ENCODE measurements at regions not wholly inside any gene's neighbourhood (a gene's known extent, or its start where the extent isn't known, plus 50 kb on each side); places are given as distances from the start of the nearest gene placed in this dataset.

DNA sequence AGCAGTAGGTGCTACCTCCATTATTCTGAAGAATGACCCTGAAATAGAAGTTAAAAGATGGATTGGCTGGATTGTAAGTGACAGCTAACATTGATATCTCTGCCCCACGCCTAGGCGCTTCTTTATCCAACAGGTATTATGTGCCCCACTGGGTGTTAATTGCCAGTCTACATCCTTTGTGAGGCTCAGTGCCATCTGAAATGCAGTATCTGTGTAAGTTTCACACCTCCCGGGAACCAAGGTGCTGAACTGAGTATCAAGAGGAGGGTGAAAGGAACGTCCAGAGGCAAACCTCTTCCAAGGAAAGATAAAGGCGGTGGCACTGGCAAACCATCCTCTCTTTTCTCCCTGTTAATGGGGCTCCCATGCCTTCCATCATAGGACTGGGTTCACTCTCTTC is 181.1 kb upstream of the UBL3 start:
- H3K9ac ChIP-seq (replicated peaks in 1 of 4; ENCODE audit: extremely low read depth in 1 of 4, low read depth in 3 of 4, low read length in 3 of 4): no peak overlapping the region
- H3K4me1 ChIP-seq (replicated peaks in 1 of 4; ENCODE audit: control insufficient read depth in 3 of 4, insufficient read depth in 4 of 4, low read length in 3 of 4): no peaks in the 10 kb centered on the region
- no peak for FAIRE-seq
- H3K79me2 ChIP-seq (ENCODE audit: control insufficient read depth in 1 of 2, insufficient read depth in 2 of 2, low read length in 2 of 2): no peaks in the 10 kb centered on the region; a peak in 1 of 4 replicates
- no peak overlapping the region for H3K56ac ChIP-seq (replicated peaks; ENCODE audit: insufficient read length, low read depth, low read length)
- H2AFZ ChIP-seq (ENCODE audit: low read length): no peak overlapping the region
- no peak overlapping the region for H3K23ac ChIP-seq (ENCODE audit: insufficient read length)
- H3K27ac ChIP-seq (ENCODE audit: low read depth, low read length): no peak overlapping the region
- H4K5ac ChIP-seq (ENCODE audit: insufficient read length, low read depth, low read length): no peak overlapping the region
- no peaks in the 10 kb centered on the region for H3K9me3 ChIP-seq (ENCODE audit: insufficient read depth in 2 of 2, low read depth in 1 of 2, low read length in 1 of 2)
- no peak overlapping the region for H3K18ac ChIP-seq (ENCODE audit: extremely low read depth, low read length)
- WGBS, 2 experiments (ENCODE audit: extremely low coverage in 1 of 2, insufficient coverage in 1 of 2, insufficient read length in 1 of 2, insufficient replicate concordance in 2 of 2, low coverage in 1 of 2, low lambda C conversion rate in 2 of 2, missing lambda C conversion rate in 1 of 2): 81% methylated on average over 5 of the region's 5 CpGs; no CpG with 5 or more reads in 1 of the 2 experiments
- H3K27me3 ChIP-seq (replicated peaks in 1 of 4; ENCODE audit: control insufficient read depth in 3 of 4, extremely low read depth in 1 of 4, insufficient read depth in 3 of 4, low read length in 3 of 4): no peaks in the 10 kb centered on the region
- H2BK5ac ChIP-seq (ENCODE audit: low read depth, low read length): no peak overlapping the region
- no peak overlapping the region for H2AK5ac ChIP-seq (ENCODE audit: low read depth, low read length)
- H3K23me2 ChIP-seq (ENCODE audit: low read depth, low read length): no peaks in the 10 kb centered on the region; the same call in 1 of the 2 replicates
- H3K79me1 ChIP-seq (ENCODE audit: low read depth, low read length): 0 out of 2 replicates have a peak, but pooled peaks cover 2% of the 10 kb centered on the region
- peak overlapping the region; percentile 53 for H3K14ac ChIP-seq (ENCODE audit: insufficient read length)
- no peak overlapping the region for H3K4me3 ChIP-seq (ENCODE audit: extremely low read depth in 1 of 4, insufficient read depth in 2 of 4, low read depth in 3 of 4, low read length in 4 of 4)
- no peak overlapping the region for H3K4ac ChIP-seq (replicated peaks; ENCODE audit: insufficient read length, low read depth, low read length)
- no peak overlapping the region for H2BK120ac ChIP-seq (replicated peaks; ENCODE audit: low read depth, low read length)
- no peak overlapping the region for H2BK12ac ChIP-seq (ENCODE audit: low read depth, low read length)
- H4K20me1 ChIP-seq (replicated peaks in 1 of 2; ENCODE audit: control insufficient read depth in 1 of 2, insufficient read depth in 2 of 2, low read length in 2 of 2): no peaks in the 10 kb centered on the region
- ChIA-PET POLR2A (ENCODE audit: partially characterized antibody) (no interaction called here), CTCF (ENCODE audit: partially characterized antibody) (no interaction called here)
- no peak overlapping the region for H4K91ac ChIP-seq (replicated peaks; ENCODE audit: insufficient read length, low read length)
- no peak overlapping the region for H2BK15ac ChIP-seq (ENCODE audit: low read length)
- H4K8ac ChIP-seq (ENCODE audit: extremely low read depth, insufficient read depth, low read length): no peak overlapping the region
- H3K36me3 ChIP-seq (ENCODE audit: control insufficient read depth in 2 of 4, insufficient read depth in 4 of 4, low read length in 3 of 4): no peaks in the 10 kb centered on the region
- DNase-seq (ENCODE audit: low read depth in 1 of 2, low spot score in 2 of 2): no peak
- no peak overlapping the region for H3K4me2 ChIP-seq (ENCODE audit: insufficient read depth in 1 of 2, low read depth in 2 of 2, low read length in 2 of 2)
- no peak overlapping the region for H2BK20ac ChIP-seq (ENCODE audit: low read length)
- TF ChIP-seq, protein P1, sequence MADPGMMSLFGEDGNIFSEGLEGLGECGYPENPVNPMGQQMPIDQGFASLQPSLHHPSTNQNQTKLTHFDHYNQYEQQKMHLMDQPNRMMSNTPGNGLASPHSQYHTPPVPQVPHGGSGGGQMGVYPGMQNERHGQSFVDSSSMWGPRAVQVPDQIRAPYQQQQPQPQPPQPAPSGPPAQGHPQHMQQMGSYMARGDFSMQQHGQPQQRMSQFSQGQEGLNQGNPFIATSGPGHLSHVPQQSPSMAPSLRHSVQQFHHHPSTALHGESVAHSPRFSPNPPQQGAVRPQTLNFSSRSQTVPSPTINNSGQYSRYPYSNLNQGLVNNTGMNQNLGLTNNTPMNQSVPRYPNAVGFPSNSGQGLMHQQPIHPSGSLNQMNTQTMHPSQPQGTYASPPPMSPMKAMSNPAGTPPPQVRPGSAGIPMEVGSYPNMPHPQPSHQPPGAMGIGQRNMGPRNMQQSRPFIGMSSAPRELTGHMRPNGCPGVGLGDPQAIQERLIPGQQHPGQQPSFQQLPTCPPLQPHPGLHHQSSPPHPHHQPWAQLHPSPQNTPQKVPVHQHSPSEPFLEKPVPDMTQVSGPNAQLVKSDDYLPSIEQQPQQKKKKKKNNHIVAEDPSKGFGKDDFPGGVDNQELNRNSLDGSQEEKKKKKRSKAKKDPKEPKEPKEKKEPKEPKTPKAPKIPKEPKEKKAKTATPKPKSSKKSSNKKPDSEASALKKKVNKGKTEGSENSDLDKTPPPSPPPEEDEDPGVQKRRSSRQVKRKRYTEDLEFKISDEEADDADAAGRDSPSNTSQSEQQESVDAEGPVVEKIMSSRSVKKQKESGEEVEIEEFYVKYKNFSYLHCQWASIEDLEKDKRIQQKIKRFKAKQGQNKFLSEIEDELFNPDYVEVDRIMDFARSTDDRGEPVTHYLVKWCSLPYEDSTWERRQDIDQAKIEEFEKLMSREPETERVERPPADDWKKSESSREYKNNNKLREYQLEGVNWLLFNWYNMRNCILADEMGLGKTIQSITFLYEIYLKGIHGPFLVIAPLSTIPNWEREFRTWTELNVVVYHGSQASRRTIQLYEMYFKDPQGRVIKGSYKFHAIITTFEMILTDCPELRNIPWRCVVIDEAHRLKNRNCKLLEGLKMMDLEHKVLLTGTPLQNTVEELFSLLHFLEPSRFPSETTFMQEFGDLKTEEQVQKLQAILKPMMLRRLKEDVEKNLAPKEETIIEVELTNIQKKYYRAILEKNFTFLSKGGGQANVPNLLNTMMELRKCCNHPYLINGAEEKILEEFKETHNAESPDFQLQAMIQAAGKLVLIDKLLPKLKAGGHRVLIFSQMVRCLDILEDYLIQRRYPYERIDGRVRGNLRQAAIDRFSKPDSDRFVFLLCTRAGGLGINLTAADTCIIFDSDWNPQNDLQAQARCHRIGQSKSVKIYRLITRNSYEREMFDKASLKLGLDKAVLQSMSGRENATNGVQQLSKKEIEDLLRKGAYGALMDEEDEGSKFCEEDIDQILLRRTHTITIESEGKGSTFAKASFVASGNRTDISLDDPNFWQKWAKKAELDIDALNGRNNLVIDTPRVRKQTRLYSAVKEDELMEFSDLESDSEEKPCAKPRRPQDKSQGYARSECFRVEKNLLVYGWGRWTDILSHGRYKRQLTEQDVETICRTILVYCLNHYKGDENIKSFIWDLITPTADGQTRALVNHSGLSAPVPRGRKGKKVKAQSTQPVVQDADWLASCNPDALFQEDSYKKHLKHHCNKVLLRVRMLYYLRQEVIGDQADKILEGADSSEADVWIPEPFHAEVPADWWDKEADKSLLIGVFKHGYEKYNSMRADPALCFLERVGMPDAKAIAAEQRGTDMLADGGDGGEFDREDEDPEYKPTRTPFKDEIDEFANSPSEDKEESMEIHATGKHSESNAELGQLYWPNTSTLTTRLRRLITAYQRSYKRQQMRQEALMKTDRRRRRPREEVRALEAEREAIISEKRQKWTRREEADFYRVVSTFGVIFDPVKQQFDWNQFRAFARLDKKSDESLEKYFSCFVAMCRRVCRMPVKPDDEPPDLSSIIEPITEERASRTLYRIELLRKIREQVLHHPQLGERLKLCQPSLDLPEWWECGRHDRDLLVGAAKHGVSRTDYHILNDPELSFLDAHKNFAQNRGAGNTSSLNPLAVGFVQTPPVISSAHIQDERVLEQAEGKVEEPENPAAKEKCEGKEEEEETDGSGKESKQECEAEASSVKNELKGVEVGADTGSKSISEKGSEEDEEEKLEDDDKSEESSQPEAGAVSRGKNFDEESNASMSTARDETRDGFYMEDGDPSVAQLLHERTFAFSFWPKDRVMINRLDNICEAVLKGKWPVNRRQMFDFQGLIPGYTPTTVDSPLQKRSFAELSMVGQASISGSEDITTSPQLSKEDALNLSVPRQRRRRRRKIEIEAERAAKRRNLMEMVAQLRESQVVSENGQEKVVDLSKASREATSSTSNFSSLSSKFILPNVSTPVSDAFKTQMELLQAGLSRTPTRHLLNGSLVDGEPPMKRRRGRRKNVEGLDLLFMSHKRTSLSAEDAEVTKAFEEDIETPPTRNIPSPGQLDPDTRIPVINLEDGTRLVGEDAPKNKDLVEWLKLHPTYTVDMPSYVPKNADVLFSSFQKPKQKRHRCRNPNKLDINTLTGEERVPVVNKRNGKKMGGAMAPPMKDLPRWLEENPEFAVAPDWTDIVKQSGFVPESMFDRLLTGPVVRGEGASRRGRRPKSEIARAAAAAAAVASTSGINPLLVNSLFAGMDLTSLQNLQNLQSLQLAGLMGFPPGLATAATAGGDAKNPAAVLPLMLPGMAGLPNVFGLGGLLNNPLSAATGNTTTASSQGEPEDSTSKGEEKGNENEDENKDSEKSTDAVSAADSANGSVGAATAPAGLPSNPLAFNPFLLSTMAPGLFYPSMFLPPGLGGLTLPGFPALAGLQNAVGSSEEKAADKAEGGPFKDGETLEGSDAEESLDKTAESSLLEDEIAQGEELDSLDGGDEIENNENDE (IDR thresholded peaks at IDR 0.05; ENCODE audit: insufficient replicate concordance, low read length): no peak
